Ishikawa (cell line): ENCODE measurements at regions not wholly inside any gene's neighbourhood (a gene's known extent, or its start where the extent isn't known, plus 50 kb on each side); places are given as distances from the start of the nearest gene placed in this dataset.

Experiments
- CEBPB ChIP-seq: IDR thresholded peaks from 2 replicates; pipeline ENCODE4 v1.6.1; 2012
- CREB1 ChIP-seq: IDR thresholded peaks from 2 replicates; pipeline ENCODE4 v1.6.1; 2012; ENCODE audit warnings: low read depth
- EGR1 ChIP-seq: IDR thresholded peaks from 2 replicates; pipeline ENCODE4 v1.6.1; 2012
- EP300 ChIP-seq: IDR thresholded peaks from 2 replicates; pipeline ENCODE4 v1.6.1; 2012; ENCODE audit warnings: borderline replicate concordance
- FOXM1 ChIP-seq: IDR thresholded peaks from 2 replicates; pipeline ENCODE4 v1.6.1; 2012; ENCODE audit warnings: low read depth, borderline replicate concordance
- NFIC ChIP-seq: IDR thresholded peaks from 2 replicates; pipeline ENCODE4 v1.6.1; 2012
- RAD21 ChIP-seq: IDR thresholded peaks from 2 replicates; pipeline ENCODE4 v1.6.1; 2012; ENCODE audit warnings: low read depth
- TAF1 ChIP-seq: IDR thresholded peaks from 2 replicates; pipeline ENCODE4 v1.6.1; 2012; ENCODE audit warnings: low read depth, mild to moderate bottlenecking
- TCF12 ChIP-seq: IDR thresholded peaks from 2 replicates; pipeline ENCODE4 v1.6.1; 2012; ENCODE audit warnings: low read depth
- TEAD4 ChIP-seq: IDR thresholded peaks from 2 replicates; pipeline ENCODE4 v1.6.1; 2012
- YY1 ChIP-seq: IDR thresholded peaks from 2 replicates; pipeline ENCODE4 v1.6.1; 2012; ENCODE audit warnings: low read depth
- ZBTB7A ChIP-seq: IDR thresholded peaks from 2 replicates; pipeline ENCODE4 v1.6.1; 2012; ENCODE audit warnings: low read depth
- TF ChIP-seq, protein P1 (sequence below): IDR thresholded peaks from 2 replicates; pipeline ENCODE4 v1.6.1; 2012
- TF ChIP-seq, protein P2 (sequence below): IDR thresholded peaks from 2 replicates; pipeline ENCODE4 v1.6.1; 2012; ENCODE audit warnings: low read depth, mild to moderate bottlenecking
- TF ChIP-seq, protein P3 (sequence below): IDR thresholded peaks from 2 replicates; pipeline ENCODE4 v1.6.1; 2012

DNA sequence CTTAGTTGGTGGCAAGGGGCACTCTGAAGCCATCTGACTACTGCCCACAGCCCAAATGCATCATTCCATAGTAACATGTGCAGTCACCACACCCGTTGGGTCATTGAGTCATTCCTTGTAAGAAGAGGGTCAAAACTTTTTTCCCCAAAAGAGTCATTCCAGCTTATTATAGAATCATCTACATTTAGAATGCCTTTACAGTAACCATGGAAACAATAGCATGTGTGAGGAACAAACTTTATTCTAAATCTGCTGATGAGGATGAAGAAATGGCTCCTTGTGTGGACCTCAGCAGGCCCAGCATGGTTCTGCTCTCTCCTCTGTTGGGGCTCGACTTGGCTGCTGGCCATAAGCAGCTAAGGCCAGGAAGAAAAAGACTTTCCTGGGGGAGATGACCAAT is 111.2 kb upstream of the PTPRT start:
- TF ChIP-seq ZBTB7A (no peak), TAF1 (no peak), FOXM1 (no peak), YY1 (no peak), EP300 (no peak)
- TF ChIP-seq, protein P1, sequence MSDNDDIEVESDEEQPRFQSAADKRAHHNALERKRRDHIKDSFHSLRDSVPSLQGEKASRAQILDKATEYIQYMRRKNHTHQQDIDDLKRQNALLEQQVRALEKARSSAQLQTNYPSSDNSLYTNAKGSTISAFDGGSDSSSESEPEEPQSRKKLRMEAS = no peak

DNA sequence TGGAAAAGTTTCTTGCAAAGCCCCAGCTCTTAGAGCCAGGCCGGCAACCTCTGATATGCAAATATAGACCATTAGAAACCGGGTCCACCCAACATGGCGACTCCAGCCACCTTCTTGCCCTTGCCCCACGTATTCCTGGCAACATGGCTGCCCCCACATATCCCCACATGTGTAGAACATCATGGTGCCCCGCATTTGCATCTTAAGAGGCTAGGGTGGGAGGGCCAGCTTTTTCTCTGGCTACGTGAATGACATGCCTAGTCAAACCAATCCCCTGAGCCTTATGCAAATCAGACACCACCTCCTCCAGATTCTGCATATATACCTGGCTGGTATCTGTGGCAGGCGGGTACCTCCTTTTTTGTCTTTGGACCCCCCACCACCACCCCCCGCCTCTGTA is 106.1 kb upstream of the PTPRT start:
- TF ChIP-seq, protein P2, sequence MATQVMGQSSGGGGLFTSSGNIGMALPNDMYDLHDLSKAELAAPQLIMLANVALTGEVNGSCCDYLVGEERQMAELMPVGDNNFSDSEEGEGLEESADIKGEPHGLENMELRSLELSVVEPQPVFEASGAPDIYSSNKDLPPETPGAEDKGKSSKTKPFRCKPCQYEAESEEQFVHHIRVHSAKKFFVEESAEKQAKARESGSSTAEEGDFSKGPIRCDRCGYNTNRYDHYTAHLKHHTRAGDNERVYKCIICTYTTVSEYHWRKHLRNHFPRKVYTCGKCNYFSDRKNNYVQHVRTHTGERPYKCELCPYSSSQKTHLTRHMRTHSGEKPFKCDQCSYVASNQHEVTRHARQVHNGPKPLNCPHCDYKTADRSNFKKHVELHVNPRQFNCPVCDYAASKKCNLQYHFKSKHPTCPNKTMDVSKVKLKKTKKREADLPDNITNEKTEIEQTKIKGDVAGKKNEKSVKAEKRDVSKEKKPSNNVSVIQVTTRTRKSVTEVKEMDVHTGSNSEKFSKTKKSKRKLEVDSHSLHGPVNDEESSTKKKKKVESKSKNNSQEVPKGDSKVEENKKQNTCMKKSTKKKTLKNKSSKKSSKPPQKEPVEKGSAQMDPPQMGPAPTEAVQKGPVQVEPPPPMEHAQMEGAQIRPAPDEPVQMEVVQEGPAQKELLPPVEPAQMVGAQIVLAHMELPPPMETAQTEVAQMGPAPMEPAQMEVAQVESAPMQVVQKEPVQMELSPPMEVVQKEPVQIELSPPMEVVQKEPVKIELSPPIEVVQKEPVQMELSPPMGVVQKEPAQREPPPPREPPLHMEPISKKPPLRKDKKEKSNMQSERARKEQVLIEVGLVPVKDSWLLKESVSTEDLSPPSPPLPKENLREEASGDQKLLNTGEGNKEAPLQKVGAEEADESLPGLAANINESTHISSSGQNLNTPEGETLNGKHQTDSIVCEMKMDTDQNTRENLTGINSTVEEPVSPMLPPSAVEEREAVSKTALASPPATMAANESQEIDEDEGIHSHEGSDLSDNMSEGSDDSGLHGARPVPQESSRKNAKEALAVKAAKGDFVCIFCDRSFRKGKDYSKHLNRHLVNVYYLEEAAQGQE = no peak
- TF ChIP-seq CREB1 = no peak
- TF ChIP-seq, protein P3, sequence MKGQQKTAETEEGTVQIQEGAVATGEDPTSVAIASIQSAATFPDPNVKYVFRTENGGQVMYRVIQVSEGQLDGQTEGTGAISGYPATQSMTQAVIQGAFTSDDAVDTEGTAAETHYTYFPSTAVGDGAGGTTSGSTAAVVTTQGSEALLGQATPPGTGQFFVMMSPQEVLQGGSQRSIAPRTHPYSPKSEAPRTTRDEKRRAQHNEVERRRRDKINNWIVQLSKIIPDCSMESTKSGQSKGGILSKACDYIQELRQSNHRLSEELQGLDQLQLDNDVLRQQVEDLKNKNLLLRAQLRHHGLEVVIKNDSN = no peak
- no peak for TF ChIP-seq RAD21
- no peak for TF ChIP-seq TEAD4

DNA sequence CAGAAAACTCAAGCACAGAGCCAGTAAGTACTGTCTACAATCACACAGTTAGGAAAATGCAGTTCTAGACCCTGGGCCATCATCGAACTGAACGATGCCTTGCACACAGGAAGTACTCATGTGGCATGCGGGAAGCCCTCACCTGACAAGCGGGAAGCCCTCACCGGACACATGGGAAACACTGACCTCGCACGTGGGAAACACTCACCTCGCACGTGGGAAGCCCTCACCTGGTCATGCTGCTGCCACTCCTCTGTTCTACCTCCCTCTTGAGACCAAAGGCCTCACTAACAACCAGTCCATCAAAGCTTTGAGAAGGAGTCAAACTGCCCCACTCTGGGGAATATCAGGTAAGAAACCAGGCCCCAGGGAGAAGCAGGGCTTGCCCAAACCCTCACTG is 105.6 kb upstream of the PTPRT start:
- TF ChIP-seq TCF12 = no peak

DNA sequence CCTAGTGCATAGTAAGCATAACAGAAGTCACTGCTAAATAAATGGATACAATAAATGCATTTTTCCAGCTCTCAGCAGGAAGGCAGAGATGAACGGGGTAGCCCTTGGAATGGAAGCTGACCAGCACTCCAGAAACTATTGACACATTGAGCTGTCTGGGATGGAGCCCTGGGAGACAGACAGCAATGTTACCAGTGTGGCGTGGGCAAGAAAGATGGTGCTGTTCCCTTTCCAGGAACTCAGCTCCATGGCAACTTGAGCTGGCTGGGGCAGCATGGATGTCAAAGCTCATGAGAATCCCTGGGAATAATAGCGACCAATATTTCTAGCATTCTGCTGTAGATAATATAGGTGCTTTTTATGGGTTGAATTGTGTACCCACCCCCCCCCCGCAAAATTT is 104.3 kb upstream of the PTPRT start:
- TF ChIP-seq RAD21 = no peak
- TF ChIP-seq CREB1 = no peak

DNA sequence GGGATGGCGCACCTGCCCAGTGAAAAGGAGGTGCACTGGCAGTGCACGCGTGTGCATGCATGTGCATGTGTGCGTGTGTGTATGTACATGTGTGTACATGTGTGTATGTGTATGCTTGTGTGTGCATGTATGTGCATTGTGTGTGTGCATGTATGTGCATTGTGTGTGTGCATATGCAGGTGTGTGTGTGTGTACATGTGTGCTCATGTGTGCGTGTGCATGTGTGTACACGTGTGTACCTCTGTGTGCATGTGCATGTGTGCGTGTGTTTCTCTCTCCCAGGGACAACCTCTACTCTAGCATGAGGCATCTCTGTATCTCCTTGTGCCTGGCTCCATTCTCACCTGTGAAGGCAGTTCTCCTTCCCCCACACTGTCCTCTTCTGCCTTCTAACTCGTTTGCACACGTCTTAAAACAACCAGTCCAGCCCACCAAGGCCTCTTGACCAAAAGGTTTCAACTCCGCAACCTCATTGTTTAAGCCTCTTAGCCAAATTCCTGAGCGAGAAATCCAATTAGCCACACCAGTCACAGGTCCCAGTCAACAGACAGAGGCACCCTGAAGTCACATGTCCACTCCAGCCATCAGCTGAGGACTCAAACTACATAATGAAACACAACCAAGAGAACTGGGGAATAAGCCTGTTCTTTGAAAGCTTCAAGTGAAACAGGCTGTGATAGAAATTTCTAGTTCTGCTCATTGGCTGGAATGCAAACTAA is 103.5 kb upstream of the PTPRT start:
- no peak for TF ChIP-seq NFIC
- no peak for TF ChIP-seq FOXM1
- no peak for TF ChIP-seq RAD21
- TF ChIP-seq EGR1 = no peak
- no peak for TF ChIP-seq ZBTB7A
- no peak for TF ChIP-seq TAF1
- TF ChIP-seq TEAD4 = no peak

DNA sequence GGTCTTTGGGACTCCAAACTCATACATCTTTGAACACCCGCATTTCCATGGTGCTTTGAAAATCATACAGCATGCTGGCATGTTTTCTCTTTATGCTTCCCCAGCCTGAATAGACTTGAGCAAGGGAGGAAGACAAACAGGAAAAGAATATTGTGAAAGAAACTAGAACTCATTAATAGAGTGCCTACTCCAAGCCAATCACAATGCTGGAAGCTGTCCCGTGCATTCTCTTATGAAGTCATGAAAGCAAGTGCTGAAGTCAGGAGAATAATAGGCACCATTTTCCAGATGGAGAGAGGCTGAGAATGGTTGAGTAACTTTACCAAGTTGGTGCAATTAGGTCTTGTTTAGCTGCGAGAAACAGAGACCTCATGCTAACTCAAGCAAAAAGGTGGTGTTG is 102.5 kb upstream of the PTPRT start:
- no peak for TF ChIP-seq CEBPB
- no peak for TF ChIP-seq TEAD4
- TF ChIP-seq, protein P1 = no peak
- TF ChIP-seq, protein P2 = no peak
- no peak for TF ChIP-seq EGR1
- no peak for TF ChIP-seq YY1
- no peak for TF ChIP-seq ZBTB7A
- TF ChIP-seq, protein P3 = no peak
- TF ChIP-seq NFIC = no peak
- TF ChIP-seq TCF12 = no peak
- TF ChIP-seq RAD21 = no peak
- no peak for TF ChIP-seq EP300
- no peak for TF ChIP-seq CREB1
- TF ChIP-seq FOXM1 = no peak
- TF ChIP-seq TAF1 = no peak

DNA sequence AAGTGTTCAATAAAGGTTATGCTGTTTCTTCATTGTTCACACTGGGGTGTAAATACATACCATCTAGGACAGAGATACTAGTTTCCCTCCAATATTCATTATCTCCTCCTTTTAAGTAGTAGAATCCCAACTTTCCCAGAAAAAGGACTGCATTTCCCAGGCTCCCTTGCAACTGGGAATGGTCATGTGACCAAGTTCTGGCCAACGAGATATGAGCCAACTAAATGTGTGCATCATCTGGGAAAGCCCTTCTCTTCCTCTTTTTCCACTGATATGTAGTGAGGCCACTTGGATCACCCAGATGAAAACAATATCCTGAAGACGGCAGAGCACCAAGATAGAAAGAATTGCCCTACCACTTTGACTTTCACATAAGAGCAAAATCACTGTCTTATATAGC is 97.9 kb upstream of the PTPRT start:
- TF ChIP-seq TEAD4 = no peak
- TF ChIP-seq NFIC = no peak
- TF ChIP-seq, protein P1 = no peak
- no peak for TF ChIP-seq RAD21
- TF ChIP-seq, protein P3 = peak; percentile 81
- no peak for TF ChIP-seq CREB1
- TF ChIP-seq ZBTB7A = no peak
